HepG2 (cell line): ENCODE measurements at regions not wholly inside any gene's neighbourhood (a gene's known extent, or its start where the extent isn't known, plus 50 kb on each side); places are given as distances from the start of the nearest gene placed in this dataset.

Source experiments
- ATAC-seq: fragments of 200-7000 bp; cut with Tn5 transposase; 3 replicates; pipeline ENCODE4 v1.9.1; 2020; ENCODE audit warnings: mild to moderate bottlenecking, moderate library complexity
- BruUV-seq: library from RNA; stranded (reverse); fragments of 400-500 nt; replicated peaks from 2 replicates; lab custom pipeline; 2021; lab: Mats Ljungman, UMichigan
- CTCF ChIA-PET: fragments of 300-600 bp; formaldehyde crosslinking; extraction: SDS; loops from one replicate; lab custom pipeline; 2021; ENCODE audit warnings: low total read pairs, inconsistent platforms, low intra/inter-chr PET ratio; lab: Yijun Ruan, JAX
- POLR2A ChIA-PET: fragments of 350-600 bp; sonication (Branson Sonifier 250); formaldehyde crosslinking; loops from one replicate; lab custom pipeline; 2020; ENCODE audit warnings: antibody characterized with exemption, inconsistent platforms; lab: Yijun Ruan, JAX
- DNase-seq: peaks from one replicate; pipeline ENCODE4 v3.0.0-alpha.2; 2015; ENCODE audit warnings: low spot score
- FAIRE-seq: peaks from 3 replicates; lab custom pipeline; 2011; peaks lifted over from hg19 to GRCh38; lab: Jason Lieb, UNC
- H2AFZ ChIP-seq: one replicate; pipeline ENCODE4 v1.6.1; 2011; ENCODE audit warnings: low read length, inconsistent platforms
- H3K27ac ChIP-seq: fragments of 300-600 bp; 3 replicates; pipeline ENCODE4 v1.8.0; 2011; ENCODE audit warnings: mixed run types, mild to moderate bottlenecking, mixed read lengths, low read length, inconsistent platforms; ENCODE audit not compliant: insufficient read depth; ENCODE audit errors: extremely low read length
- H3K27me3 ChIP-seq, 2 experiments: fragments of 200-600 bp in 1 of 2; 2 replicates in 1 of 2; 3 replicates in 1 of 2; pipeline versions ENCODE4 v1.6.0 to v1.8.0; 2011; ENCODE audit warnings: low read length in 2 of 2, mild to moderate bottlenecking in 2 of 2, moderate library complexity in 2 of 2, inconsistent platforms in 1 of 2; ENCODE audit not compliant: insufficient read depth in 2 of 2, control insufficient read depth in 1 of 2
- H3K36me3 ChIP-seq, 2 experiments: fragments of 200-600 bp in 1 of 2; replicated peaks in 1 of 2; 2 replicates in 1 of 2; 3 replicates in 1 of 2; pipeline versions ENCODE4 v1.5.1 to v1.8.0; 2011; ENCODE audit warnings: low read length in 2 of 2, inconsistent platforms in 1 of 2; ENCODE audit not compliant: insufficient read depth in 2 of 2, control insufficient read depth in 1 of 2
- H3K4me1 ChIP-seq: 2 replicates; pipeline ENCODE4 v1.5.1; 2012; ENCODE audit warnings: low read length, inconsistent platforms; ENCODE audit not compliant: insufficient read depth
- H3K4me2 ChIP-seq: 2 replicates; pipeline ENCODE4 v1.6.0; 2011; ENCODE audit warnings: low read depth, low read length, inconsistent platforms
- H3K4me3 ChIP-seq, 3 experiments: fragments of 200-600 bp in 1 of 3; sonication (generic), shearing (Covaris generic) in 1 of 3; replicated peaks in 1 of 3; 2 replicates each; pipeline ENCODE4 v1.5.1; 2011 to 2016; ENCODE audit warnings: low read length in 3 of 3, inconsistent platforms in 2 of 3, low read depth in 2 of 3, mild to moderate bottlenecking in 2 of 3, control low read depth in 1 of 3, mixed read lengths in 1 of 3; ENCODE audit not compliant: insufficient read depth in 1 of 3
- H3K79me2 ChIP-seq: one replicate; pipeline ENCODE4 v1.6.1; 2011; ENCODE audit warnings: low read length, inconsistent platforms; ENCODE audit not compliant: insufficient read depth
- H3K9ac ChIP-seq: 2 replicates; pipeline ENCODE4 v1.6.0; 2011; ENCODE audit warnings: mild to moderate bottlenecking, low read depth, low read length, inconsistent platforms; ENCODE audit not compliant: insufficient read depth
- H3K9me3 ChIP-seq: 2 replicates; pipeline ENCODE4 v1.5.1; 2012; ENCODE audit warnings: mild to moderate bottlenecking, low read length
- H4K20me1 ChIP-seq: 2 replicates; pipeline ENCODE4 v1.6.0; 2011; ENCODE audit warnings: inconsistent platforms, mild to moderate bottlenecking, low read length, moderate library complexity; ENCODE audit not compliant: insufficient read depth
- AGO2 ChIP-seq: fragments of 200-400 bp; formaldehyde crosslinking; optimal IDR thresholded peaks from 2 replicates; pipeline ENCODE3; 2017; ENCODE audit warnings: mild to moderate bottlenecking, low read depth, low read length, moderate library complexity
- ARNT2 ChIP-seq: sonication (generic); formaldehyde crosslinking; IDR thresholded peaks from 2 replicates; pipeline ENCODE4 v1.8.0; 2022; ENCODE audit warnings: mild to moderate bottlenecking, low read depth, missing genetic modification reagents, moderate library complexity
- EED ChIP-seq: sonication (generic); formaldehyde crosslinking; IDR thresholded peaks from 2 replicates; pipeline ENCODE4 v1.5.0; 2020; ENCODE audit warnings: mild to moderate bottlenecking, missing genetic modification reagents
- NR2F1 ChIP-seq, 2 experiments: fragments of 450-650 bp in 1 of 2; formaldehyde crosslinking in 1 of 2; IDR thresholded peaks; 2 replicates each; pipeline versions ENCODE4 v1.5.0 to v1.6.1; 2016 to 2020; ENCODE audit warnings: mild to moderate bottlenecking in 1 of 2, missing compliant biosample characterization in 1 of 2, missing genetic modification reagents in 1 of 2, moderate library complexity in 1 of 2
- RFX5 ChIP-seq: IDR thresholded peaks from 2 replicates; pipeline ENCODE4 v1.6.1; 2011; ENCODE audit warnings: low read depth, low read length, improper control_type of control experiment
- SETDB1 ChIP-seq: sonication (generic); formaldehyde crosslinking; IDR thresholded peaks from 2 replicates; pipeline ENCODE4 v1.5.1; 2020; ENCODE audit warnings: missing genetic modification reagents, mild to moderate bottlenecking, borderline replicate concordance
- TCF12 ChIP-seq, 2 experiments: fragments of 450-650 bp in 1 of 2; sonication (generic) in 1 of 2; formaldehyde crosslinking in 1 of 2; IDR thresholded peaks; 2 replicates each; pipeline versions ENCODE4 v1.6.1 to v1.8.0; 2017 to 2022; ENCODE audit warnings: antibody characterized with exemption in 1 of 2, mild to moderate bottlenecking in 1 of 2, missing genetic modification reagents in 1 of 2, moderate library complexity in 1 of 2
- ZFP90 ChIP-seq: sonication (generic); formaldehyde crosslinking; IDR thresholded peaks from 2 replicates; pipeline ENCODE4 v1.8.0; 2022; ENCODE audit warnings: missing genetic modification reagents, mild to moderate bottlenecking, inconsistent platforms, borderline replicate concordance
- ZNF674 ChIP-seq: sonication (generic); formaldehyde crosslinking; IDR thresholded peaks from 2 replicates; pipeline ENCODE4 v1.5.0; 2020; ENCODE audit warnings: low read depth, mild to moderate bottlenecking, missing genetic modification reagents
- ZNF816 ChIP-seq: sonication (generic); formaldehyde crosslinking; IDR thresholded peaks from 2 replicates; pipeline ENCODE4 v1.8.0; 2022; ENCODE audit warnings: missing genetic modification reagents, mild to moderate bottlenecking, borderline replicate concordance
- ZNF878 ChIP-seq: sonication (generic); formaldehyde crosslinking; IDR thresholded peaks from 2 replicates; pipeline ENCODE4 v1.8.1; 2023; ENCODE audit warnings: mild to moderate bottlenecking, missing genetic modification reagents, moderate library complexity
- WGBS: methylation state at CpG from one replicate; pipeline ENCODE4 v1.1.6; 2017; ENCODE audit warnings: low lambda C conversion rate; 5-methylcytosine and 5-hydroxymethylcytosine counted together
- in situ Hi-C: cut with HindIII; loops from 2 replicates; pipeline ENCODE4 v1.10.0; 2017; ENCODE audit warnings: low pct_unique_long_range_greater_than_20kb; ENCODE audit not compliant: extremely low pct_ligation_motif_present
- intact Hi-C: fragments of 100-400 bp; cut with micrococcal nuclease; formaldehyde crosslinking; loops from one replicate; pipeline ENCODE4 v1.10.0; 2022; ENCODE audit not compliant: unreplicated experiment
- TF ChIP-seq, protein P1 (sequence below): IDR thresholded peaks from 2 replicates; pipeline ENCODE4 v1.6.1; 2016
- TF ChIP-seq, protein P2 (sequence below): IDR thresholded peaks from 2 replicates; pipeline ENCODE4 v1.6.1; 2018; ENCODE audit warnings: missing genetic modification reagents
- TF ChIP-seq, protein P3 (sequence below): sonication (generic); formaldehyde crosslinking; conservative IDR thresholded peaks from 2 replicates; pipeline ENCODE4 v1.8.1; 2023; ENCODE audit warnings: missing genetic modification reagents

DNA sequence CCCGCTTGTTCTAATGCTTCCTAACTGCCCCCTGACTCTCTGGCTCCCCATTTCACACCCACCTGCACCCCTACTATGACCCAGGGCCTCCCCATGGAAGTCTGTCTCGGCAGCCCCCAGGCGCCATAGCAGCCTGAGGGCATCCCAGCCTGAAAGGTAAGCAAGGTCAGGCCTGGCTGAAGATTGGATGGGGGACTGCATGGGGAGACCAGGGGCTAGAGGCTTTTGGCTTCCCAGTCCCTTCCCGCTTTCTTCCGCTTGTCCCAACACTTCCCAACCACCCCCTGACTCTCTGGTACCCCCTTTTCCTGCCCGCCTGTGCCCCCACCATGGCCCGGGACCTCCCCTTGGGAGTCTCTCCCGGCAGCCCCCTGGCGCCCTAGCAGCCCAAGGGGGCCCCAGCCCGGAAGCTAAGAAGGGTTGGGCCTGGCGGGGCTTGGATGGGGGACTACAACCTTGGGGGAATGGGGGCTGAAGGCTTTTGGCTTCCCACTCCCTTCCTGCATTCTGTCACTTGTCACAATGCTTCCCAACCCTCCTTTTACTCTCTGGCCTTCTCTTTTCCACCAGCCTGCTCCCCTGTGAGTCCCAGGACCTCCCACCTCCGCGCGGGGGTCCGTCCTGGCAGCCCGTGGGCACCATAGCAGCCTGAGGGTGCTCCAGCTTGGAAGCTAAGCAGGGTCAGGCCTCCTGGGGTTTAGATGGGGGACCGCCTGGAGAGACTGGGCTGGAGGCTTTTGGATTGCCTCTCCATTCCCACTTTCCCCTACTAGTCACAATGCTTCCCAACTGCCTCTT, 2288.4 kb downstream of the TP53TG3F start (continued):
- no peak for TF ChIP-seq SETDB1 (CRISPR knock-in tag)
- TF ChIP-seq AGO2 = no peak
- TF ChIP-seq, protein P1, sequence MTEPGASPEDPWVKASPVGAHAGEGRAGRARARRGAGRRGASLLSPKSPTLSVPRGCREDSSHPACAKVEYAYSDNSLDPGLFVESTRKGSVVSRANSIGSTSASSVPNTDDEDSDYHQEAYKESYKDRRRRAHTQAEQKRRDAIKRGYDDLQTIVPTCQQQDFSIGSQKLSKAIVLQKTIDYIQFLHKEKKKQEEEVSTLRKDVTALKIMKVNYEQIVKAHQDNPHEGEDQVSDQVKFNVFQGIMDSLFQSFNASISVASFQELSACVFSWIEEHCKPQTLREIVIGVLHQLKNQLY (CRISPR knock-in tag) = no peak

DNA sequence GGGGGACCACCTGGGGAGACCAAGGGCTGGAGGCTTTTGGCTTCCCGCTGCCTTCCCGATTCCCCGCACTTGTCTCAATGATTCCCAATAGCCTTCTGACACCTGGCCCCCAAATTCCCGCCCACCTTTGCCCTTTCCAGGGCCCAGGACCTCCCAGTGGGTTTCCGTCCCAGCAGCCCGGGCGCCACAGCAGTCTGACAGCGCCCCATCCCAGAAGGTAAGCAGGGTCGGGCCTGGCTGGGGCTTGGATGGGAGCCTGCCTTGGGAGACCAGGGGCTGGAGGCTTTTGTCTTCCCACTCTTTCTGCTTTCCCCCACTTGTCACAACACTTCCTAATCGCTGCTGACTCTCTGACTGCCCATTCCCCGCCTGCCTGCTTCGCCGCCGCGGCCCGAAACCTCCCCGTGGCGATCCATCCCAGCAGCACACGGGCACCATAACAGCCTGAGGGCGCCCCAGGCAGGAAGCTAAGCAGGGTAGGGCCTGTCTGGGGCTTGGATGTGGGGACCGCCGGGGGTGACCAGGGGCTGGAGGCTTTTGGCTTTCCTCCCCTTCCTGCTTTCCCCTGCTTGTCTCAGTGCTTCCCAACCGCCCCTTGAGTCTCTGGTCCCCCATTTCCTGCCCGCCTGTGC, 2289.3 kb downstream of the TP53TG3F start:
- Histone ChIP-seq H3K9me3 (peaks cover 100% of the 10 kb centered on the region), H3K4me2 (no peak overlapping the region), H3K4me3 (no peak overlapping the region), H2AFZ (no peak overlapping the region), H3K79me2 (no peaks in the 10 kb centered on the region), H3K4me1 (no peaks in the 10 kb centered on the region), H3K27ac (no peak overlapping the region), H3K27me3 (no peaks in the 10 kb centered on the region), H3K9ac (no peak overlapping the region), H4K20me1 (no peaks in the 10 kb centered on the region), H3K36me3 (no peaks in the 10 kb centered on the region)
- in situ Hi-C loops = no loop called here
- no TSS peak for BruUV-seq
- ChIA-PET POLR2A (no interaction called here), CTCF (no interaction called here)
- FAIRE-seq (no peak), ATAC-seq (no peak), DNase-seq (no peak)
- intact Hi-C loops = no loop called here
- TF ChIP-seq RFX5 (no peak), ZNF816 (CRISPR knock-in tag) (no peak), TCF12 (IDR thresholded peaks at IDR 0.05) (no peak), TCF12 (CRISPR knock-in tag; IDR thresholded peaks at IDR 0.05) (no peak), ZFP90 (CRISPR knock-in tag) (no peak), ARNT2 (CRISPR knock-in tag) (no peak), ZNF674 (CRISPR knock-in tag) (no peak), EED (no peak), ZNF878 (CRISPR knock-in tag) (no peak), NR2F1 (CRISPR knock-in tag; IDR thresholded peaks at IDR 0.05) (no peak)
- TF ChIP-seq, protein P2, sequence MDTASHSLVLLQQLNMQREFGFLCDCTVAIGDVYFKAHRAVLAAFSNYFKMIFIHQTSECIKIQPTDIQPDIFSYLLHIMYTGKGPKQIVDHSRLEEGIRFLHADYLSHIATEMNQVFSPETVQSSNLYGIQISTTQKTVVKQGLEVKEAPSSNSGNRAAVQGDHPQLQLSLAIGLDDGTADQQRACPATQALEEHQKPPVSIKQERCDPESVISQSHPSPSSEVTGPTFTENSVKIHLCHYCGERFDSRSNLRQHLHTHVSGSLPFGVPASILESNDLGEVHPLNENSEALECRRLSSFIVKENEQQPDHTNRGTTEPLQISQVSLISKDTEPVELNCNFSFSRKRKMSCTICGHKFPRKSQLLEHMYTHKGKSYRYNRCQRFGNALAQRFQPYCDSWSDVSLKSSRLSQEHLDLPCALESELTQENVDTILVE (CRISPR knock-in tag) = no peak
- TF ChIP-seq, protein P3, sequence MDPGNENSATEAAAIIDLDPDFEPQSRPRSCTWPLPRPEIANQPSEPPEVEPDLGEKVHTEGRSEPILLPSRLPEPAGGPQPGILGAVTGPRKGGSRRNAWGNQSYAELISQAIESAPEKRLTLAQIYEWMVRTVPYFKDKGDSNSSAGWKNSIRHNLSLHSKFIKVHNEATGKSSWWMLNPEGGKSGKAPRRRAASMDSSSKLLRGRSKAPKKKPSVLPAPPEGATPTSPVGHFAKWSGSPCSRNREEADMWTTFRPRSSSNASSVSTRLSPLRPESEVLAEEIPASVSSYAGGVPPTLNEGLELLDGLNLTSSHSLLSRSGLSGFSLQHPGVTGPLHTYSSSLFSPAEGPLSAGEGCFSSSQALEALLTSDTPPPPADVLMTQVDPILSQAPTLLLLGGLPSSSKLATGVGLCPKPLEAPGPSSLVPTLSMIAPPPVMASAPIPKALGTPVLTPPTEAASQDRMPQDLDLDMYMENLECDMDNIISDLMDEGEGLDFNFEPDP (CRISPR knock-in tag) = no peak
- WGBS = 57% methylated on average over 24 of the region's 24 CpGs
